ENCODE measurements at regions not wholly inside any gene's neighbourhood (a gene's known extent, or its start where the extent isn't known, plus 50 kb on each side); places are given as distances from the start of the nearest gene placed in this dataset.
"Not testable (repeated sequence)": the region's sequence is repeated elsewhere in the genome, so short reads cannot be mapped to it uniquely, and the experiment has no call there.

- no peaks in the 10 kb centered on the region for H4K20me1 ChIP-seq (ENCODE audit: insufficient read depth, low read length)
- no peak overlapping the region for H3K4me2 ChIP-seq (ENCODE audit: low read depth, low read length)
- H3K36me3 ChIP-seq (replicated peaks; ENCODE audit: insufficient read depth, low read length) = no peaks in the 10 kb centered on the region
- no peak for DNase-seq
- no peaks in the 10 kb centered on the region for H3K9me2 ChIP-seq (replicated peaks; ENCODE audit: insufficient read depth, low read length)
- H3K9ac ChIP-seq (ENCODE audit: low read length) = no peak overlapping the region
- H3K27me3 ChIP-seq (replicated peaks; ENCODE audit: insufficient read depth, low read length) = no peaks in the 10 kb centered on the region
- H3K4me3 ChIP-seq (ENCODE audit: low read length) = no peak overlapping the region
- TF ChIP-seq EZH2 (optimal IDR thresholded peaks at IDR 0.05; ENCODE audit: low read depth, low read length) (no peak), CTCF (IDR thresholded peaks at IDR 0.05; ENCODE audit: low read length) (no peak), EZH2phosphoT487 (IDR thresholded peaks at IDR 0.05; ENCODE audit: low read length) (no peak)
- no peak overlapping the region for H2AFZ ChIP-seq (ENCODE audit: low read length)
- no peaks in the 10 kb centered on the region for H3K79me2 ChIP-seq (ENCODE audit: low read length)
- no peaks in the 10 kb centered on the region for H3F3A ChIP-seq (ENCODE audit: insufficient read depth, low read length)
- no peaks in the 10 kb centered on the region for H3K9me3 ChIP-seq (replicated peaks; ENCODE audit: insufficient read depth, low read length)
- H3K4me1 ChIP-seq (ENCODE audit: low read length) = no peaks in the 10 kb centered on the region
- no peak overlapping the region for H3K27ac ChIP-seq (ENCODE audit: low read length)
Observed at GRCh38 chr1:208350815-208351214, 106.6 kb upstream of the PLXNA2 start.

GRCh38 chr1:208351838-208352237, 107.7 kb upstream of the PLXNA2 start:
- H3K27me3 ChIP-seq (replicated peaks; ENCODE audit: insufficient read depth, low read length) = no peaks in the 10 kb centered on the region
- no peaks in the 10 kb centered on the region for H3K9me3 ChIP-seq (replicated peaks; ENCODE audit: insufficient read depth, low read length)
- H3K4me2 ChIP-seq (ENCODE audit: low read depth, low read length) = no peak overlapping the region
- no peak overlapping the region for H3K27ac ChIP-seq (ENCODE audit: low read length)
- TF ChIP-seq CTCF (IDR thresholded peaks at IDR 0.05; ENCODE audit: low read length) = no peak
- no peak for TF ChIP-seq EZH2phosphoT487 (IDR thresholded peaks at IDR 0.05; ENCODE audit: low read length)
- TF ChIP-seq EZH2 (optimal IDR thresholded peaks at IDR 0.05; ENCODE audit: low read depth, low read length) = no peak
- no peaks in the 10 kb centered on the region for H3K79me2 ChIP-seq (ENCODE audit: low read length)
- no peaks in the 10 kb centered on the region for H3K36me3 ChIP-seq (replicated peaks; ENCODE audit: insufficient read depth, low read length)
- H3K4me1 ChIP-seq (ENCODE audit: low read length) = no peaks in the 10 kb centered on the region
- no peak for DNase-seq
- H3K9ac ChIP-seq (ENCODE audit: low read length) = no peak overlapping the region
- H3F3A ChIP-seq (ENCODE audit: insufficient read depth, low read length) = no peaks in the 10 kb centered on the region
- no peak overlapping the region for H3K4me3 ChIP-seq (ENCODE audit: low read length)
- H2AFZ ChIP-seq (ENCODE audit: low read length) = no peak overlapping the region
- H4K20me1 ChIP-seq (ENCODE audit: insufficient read depth, low read length) = no peaks in the 10 kb centered on the region
- no peaks in the 10 kb centered on the region for H3K9me2 ChIP-seq (replicated peaks; ENCODE audit: insufficient read depth, low read length)

GRCh38 chr1:208353797-208354196, 109.6 kb upstream of the PLXNA2 start:
- not testable (repeated sequence) for H2AFZ ChIP-seq (ENCODE audit: low read length); H3K79me2 ChIP-seq (ENCODE audit: low read length); H3K4me1 ChIP-seq (ENCODE audit: low read length); H3K4me2 ChIP-seq (ENCODE audit: low read depth, low read length); H3K4me3 ChIP-seq (ENCODE audit: low read length); H3K9me2 ChIP-seq (replicated peaks; ENCODE audit: insufficient read depth, low read length); H3K9ac ChIP-seq (ENCODE audit: low read length); DNase-seq; H3K9me3 ChIP-seq (replicated peaks; ENCODE audit: insufficient read depth, low read length); H3K27ac ChIP-seq (ENCODE audit: low read length); H3F3A ChIP-seq (ENCODE audit: insufficient read depth, low read length); H3K27me3 ChIP-seq (replicated peaks; ENCODE audit: insufficient read depth, low read length); H3K36me3 ChIP-seq (replicated peaks; ENCODE audit: insufficient read depth, low read length); H4K20me1 ChIP-seq (ENCODE audit: insufficient read depth, low read length)

GRCh38 chr1:208357644-208358507, 113.7 kb upstream of the PLXNA2 start:
- Histone ChIP-seq H3K4me1 (ENCODE audit: low read length) (no peaks in the 10 kb centered on the region), H3K4me3 (ENCODE audit: low read length) (no peak overlapping the region), H4K20me1 (ENCODE audit: insufficient read depth, low read length) (no peaks in the 10 kb centered on the region), H2AFZ (ENCODE audit: low read length) (no peak overlapping the region), H3K9me2 (replicated peaks; ENCODE audit: insufficient read depth, low read length) (no peaks in the 10 kb centered on the region), H3K36me3 (replicated peaks; ENCODE audit: insufficient read depth, low read length) (no peaks in the 10 kb centered on the region), H3K79me2 (ENCODE audit: low read length) (no peaks in the 10 kb centered on the region), H3F3A (ENCODE audit: insufficient read depth, low read length) (no peaks in the 10 kb centered on the region), H3K27ac (ENCODE audit: low read length) (no peak overlapping the region), H3K9ac (ENCODE audit: low read length) (no peak overlapping the region), H3K27me3 (replicated peaks; ENCODE audit: insufficient read depth, low read length) (no peaks in the 10 kb centered on the region), H3K4me2 (ENCODE audit: low read depth, low read length) (no peak overlapping the region), H3K9me3 (replicated peaks; ENCODE audit: insufficient read depth, low read length) (no peaks in the 10 kb centered on the region)
- TF ChIP-seq CTCF (IDR thresholded peaks at IDR 0.05; ENCODE audit: low read length) = no peak
- TF ChIP-seq EZH2 (optimal IDR thresholded peaks at IDR 0.05; ENCODE audit: low read depth, low read length) = no peak
- TF ChIP-seq EZH2phosphoT487 (IDR thresholded peaks at IDR 0.05; ENCODE audit: low read length) = no peak
- no peak for DNase-seq

Measured in MM.1S (cell line).